ENCODE measurements at regions not wholly inside any gene's neighbourhood (a gene's known extent, or its start where the extent isn't known, plus 50 kb on each side); places are given as distances from the start of the nearest gene placed in this dataset.

- Histone ChIP-seq H3K4me3 (ENCODE audit: low read depth, low read length) (no peak overlapping the region), H3K27me3 (ENCODE audit: insufficient read depth, low read length) (no peaks in the 10 kb centered on the region), H3K36me3 (ENCODE audit: insufficient read depth, low read length) (no peaks in the 10 kb centered on the region), H3K4me1 (ENCODE audit: control insufficient read depth, insufficient read depth, low read length, unreplicated experiment) (peaks cover 25% of the 10 kb centered on the region), H2AFZ (ENCODE audit: low read length, unreplicated experiment) (no peak overlapping the region), H3K79me2 (ENCODE audit: control insufficient read depth, insufficient read depth, low read length, unreplicated experiment) (no peaks in the 10 kb centered on the region), H3K27ac (ENCODE audit: low read depth, low read length) (no peak overlapping the region)
Observed at GRCh38 chr14:65223636-65224035, 121.3 kb upstream of the MAX start.

GRCh38 chr14:65224799-65225198, 122.5 kb upstream of the MAX start:
- Histone ChIP-seq H3K79me2 (ENCODE audit: control insufficient read depth, insufficient read depth, low read length, unreplicated experiment) (no peaks in the 10 kb centered on the region), H3K4me1 (ENCODE audit: control insufficient read depth, insufficient read depth, low read length, unreplicated experiment) (peaks cover 25% of the 10 kb centered on the region), H3K27ac (ENCODE audit: low read depth, low read length) (no peak overlapping the region), H3K4me3 (ENCODE audit: low read depth, low read length) (no peak overlapping the region; the same call in 1 of the 2 replicates), H3K36me3 (ENCODE audit: insufficient read depth, low read length) (no peaks in the 10 kb centered on the region), H3K27me3 (ENCODE audit: insufficient read depth, low read length) (no peaks in the 10 kb centered on the region), H2AFZ (ENCODE audit: low read length, unreplicated experiment) (peak overlapping the region; percentile 33)

- Histone ChIP-seq H3K79me2 (ENCODE audit: control insufficient read depth, insufficient read depth, low read length, unreplicated experiment) (no peaks in the 10 kb centered on the region), H3K4me3 (ENCODE audit: low read depth, low read length) (no peak overlapping the region), H2AFZ (ENCODE audit: low read length, unreplicated experiment) (peak overlapping the region; percentile 33), H3K36me3 (ENCODE audit: insufficient read depth, low read length) (no peaks in the 10 kb centered on the region), H3K4me1 (ENCODE audit: control insufficient read depth, insufficient read depth, low read length, unreplicated experiment) (peaks cover 32% of the 10 kb centered on the region), H3K27me3 (ENCODE audit: insufficient read depth, low read length) (no peaks in the 10 kb centered on the region), H3K27ac (ENCODE audit: low read depth, low read length) (no peak overlapping the region)
Observed at GRCh38 chr14:65225299-65226159, 123.2 kb upstream of the MAX start.

GRCh38 chr14:65226824-65227604, 124.7 kb upstream of the MAX start:
- no peak overlapping the region for H2AFZ ChIP-seq (ENCODE audit: low read length, unreplicated experiment)
- no peaks in the 10 kb centered on the region for H3K36me3 ChIP-seq (ENCODE audit: insufficient read depth, low read length)
- no peak overlapping the region for H3K27ac ChIP-seq (ENCODE audit: low read depth, low read length)

GRCh38 chr14:65228436-65228835, 126.1 kb upstream of the MAX start:
- Histone ChIP-seq H3K27ac (ENCODE audit: low read depth, low read length) (no peak overlapping the region), H3K27me3 (ENCODE audit: insufficient read depth, low read length) (no peaks in the 10 kb centered on the region), H3K4me3 (ENCODE audit: low read depth, low read length) (no peak overlapping the region), H3K36me3 (ENCODE audit: insufficient read depth, low read length) (no peaks in the 10 kb centered on the region), H2AFZ (ENCODE audit: low read length, unreplicated experiment) (no peak overlapping the region), H3K4me1 (ENCODE audit: control insufficient read depth, insufficient read depth, low read length, unreplicated experiment) (peaks cover 40% of the 10 kb centered on the region), H3K79me2 (ENCODE audit: control insufficient read depth, insufficient read depth, low read length, unreplicated experiment) (no peaks in the 10 kb centered on the region)

More at GRCh38 chr14:65226824-65227604, 124.7 kb upstream of the MAX start:
- Histone ChIP-seq H3K4me1 (ENCODE audit: control insufficient read depth, insufficient read depth, low read length, unreplicated experiment) (peaks cover 43% of the 10 kb centered on the region), H3K27me3 (ENCODE audit: insufficient read depth, low read length) (no peaks in the 10 kb centered on the region), H3K4me3 (ENCODE audit: low read depth, low read length) (no peak overlapping the region), H3K79me2 (ENCODE audit: control insufficient read depth, insufficient read depth, low read length, unreplicated experiment) (no peaks in the 10 kb centered on the region)

GRCh38 chr14:65228956-65229747, 126.8 kb upstream of the MAX start:
- H3K27ac ChIP-seq (ENCODE audit: low read depth, low read length) = peak overlapping the region; percentile 90
- H3K27me3 ChIP-seq (ENCODE audit: insufficient read depth, low read length) = no peaks in the 10 kb centered on the region
- peak overlapping the region; percentile 65; the same call in 1 of the 2 replicates for H3K4me3 ChIP-seq (ENCODE audit: low read depth, low read length)

GRCh38 chr14:65229748-65230728, 127.7 kb upstream of the MAX start:
- Histone ChIP-seq H3K27me3 (ENCODE audit: insufficient read depth, low read length) (no peaks in the 10 kb centered on the region), H3K79me2 (ENCODE audit: control insufficient read depth, insufficient read depth, low read length, unreplicated experiment) (no peaks in the 10 kb centered on the region), H3K27ac (ENCODE audit: low read depth, low read length) (peak overlapping the region; percentile 90), H3K4me3 (ENCODE audit: low read depth, low read length) (peak overlapping the region; percentile 65), H2AFZ (ENCODE audit: low read length, unreplicated experiment) (peak overlapping the region; percentile 92), H3K4me1 (ENCODE audit: control insufficient read depth, insufficient read depth, low read length, unreplicated experiment) (peaks cover 33% of the 10 kb centered on the region), H3K36me3 (ENCODE audit: insufficient read depth, low read length) (no peaks in the 10 kb centered on the region)

More at GRCh38 chr14:65228956-65229747, 126.8 kb upstream of the MAX start:
- no peaks in the 10 kb centered on the region for H3K36me3 ChIP-seq (ENCODE audit: insufficient read depth, low read length)
- H3K79me2 ChIP-seq (ENCODE audit: control insufficient read depth, insufficient read depth, low read length, unreplicated experiment) = no peaks in the 10 kb centered on the region
- peak overlapping the region; percentile 92 for H2AFZ ChIP-seq (ENCODE audit: low read length, unreplicated experiment)
- H3K4me1 ChIP-seq (ENCODE audit: control insufficient read depth, insufficient read depth, low read length, unreplicated experiment) = peaks cover 40% of the 10 kb centered on the region

- Histone ChIP-seq H3K27ac (ENCODE audit: low read depth, low read length) (peak overlapping the region; percentile 59), H3K4me1 (ENCODE audit: control insufficient read depth, insufficient read depth, low read length, unreplicated experiment) (peaks cover 30% of the 10 kb centered on the region)
Observed at GRCh38 chr14:65231286-65231980, 129.1 kb upstream of the MAX start.

GRCh38 chr14:65234752-65235361, 132.5 kb upstream of the MAX start:
- Histone ChIP-seq H3K4me1 (ENCODE audit: control insufficient read depth, insufficient read depth, low read length, unreplicated experiment) (peaks cover 51% of the 10 kb centered on the region), H3K36me3 (ENCODE audit: insufficient read depth, low read length) (no peaks in the 10 kb centered on the region), H3K4me3 (ENCODE audit: low read depth, low read length) (no peak overlapping the region), H2AFZ (ENCODE audit: low read length, unreplicated experiment) (no peak overlapping the region), H3K27ac (ENCODE audit: low read depth, low read length) (no peak overlapping the region), H3K27me3 (ENCODE audit: insufficient read depth, low read length) (no peaks in the 10 kb centered on the region), H3K79me2 (ENCODE audit: control insufficient read depth, insufficient read depth, low read length, unreplicated experiment) (no peaks in the 10 kb centered on the region)

More at GRCh38 chr14:65231286-65231980, 129.1 kb upstream of the MAX start:
- peak overlapping the region; percentile 40 for H2AFZ ChIP-seq (ENCODE audit: low read length, unreplicated experiment)
- no peaks in the 10 kb centered on the region for H3K27me3 ChIP-seq (ENCODE audit: insufficient read depth, low read length)
- H3K4me3 ChIP-seq (ENCODE audit: low read depth, low read length) = no peak overlapping the region
- no peaks in the 10 kb centered on the region for H3K36me3 ChIP-seq (ENCODE audit: insufficient read depth, low read length)
- H3K79me2 ChIP-seq (ENCODE audit: control insufficient read depth, insufficient read depth, low read length, unreplicated experiment) = no peaks in the 10 kb centered on the region

Data from ACC112 (cell line).